Activated CD8-positive, alpha-beta T cell treated with anti-CD3 and anti-CD28 coated beads for 36 hours (primary cell): ENCODE measurements at regions not wholly inside any gene's neighbourhood (a gene's known extent, or its start where the extent isn't known, plus 50 kb on each side); places are given as distances from the start of the nearest gene placed in this dataset.
A peak's percentile ranks its signal among the peaks of the same experiment; 100 is the strongest.

Experiments
- ATAC-seq: fragments of 200-7000 bp; cut with Tn5 transposase; one replicate; pipeline ENCODE4 v1.10.0; 2021; ENCODE audit warnings: mild to moderate bottlenecking, moderate library complexity
- CTCF ChIA-PET: fragments of 350-600 bp; sonication (Branson Sonifier 250); formaldehyde crosslinking; loops from one replicate; lab custom pipeline; 2021; ENCODE audit warnings: antibody characterized with exemption; lab: Charles Lee
- POLR2A ChIA-PET: fragments of 350-600 bp; sonication (Branson Sonifier 250); formaldehyde crosslinking; loops from one replicate; lab custom pipeline; 2021; ENCODE audit warnings: antibody characterized with exemption; lab: Charles Lee
- DNase-seq: peaks from one replicate; pipeline ENCODE4 v3.0.0-alpha.2; 2020
- H3K27ac Mint-ChIP-seq: one replicate; pipeline ENCODE4 v1.8.0; 2021; ENCODE audit warnings: mild to moderate bottlenecking, mixed read lengths
- H3K27me3 Mint-ChIP-seq: one replicate; pipeline ENCODE4 v1.8.0; 2021; ENCODE audit warnings: mixed read lengths
- H3K36me3 Mint-ChIP-seq: one replicate; pipeline ENCODE4 v1.8.0; 2021; ENCODE audit warnings: low read depth, mixed read lengths
- H3K4me1 Mint-ChIP-seq: one replicate; pipeline ENCODE4 v1.8.0; 2021; ENCODE audit warnings: low read depth, mixed read lengths
- H3K4me3 Mint-ChIP-seq: one replicate; pipeline ENCODE4 v1.8.0; 2021; ENCODE audit warnings: mild to moderate bottlenecking, moderate library complexity, mixed read lengths
- H3K9me3 Mint-ChIP-seq: one replicate; pipeline ENCODE4 v1.8.0; 2021; ENCODE audit warnings: mixed read lengths
- intact Hi-C: fragments of 100-400 bp; cut with micrococcal nuclease; formaldehyde crosslinking; loops from one replicate; pipeline ENCODE4 v1.10.0; 2022
- TF ChIP-seq, protein P1 (sequence below): fragments of 200-600 bp; IDR thresholded peaks from one replicate; pipeline ENCODE4 v1.8.0; 2022; ENCODE audit warnings: antibody characterized with exemption, mild to moderate bottlenecking

DNA sequence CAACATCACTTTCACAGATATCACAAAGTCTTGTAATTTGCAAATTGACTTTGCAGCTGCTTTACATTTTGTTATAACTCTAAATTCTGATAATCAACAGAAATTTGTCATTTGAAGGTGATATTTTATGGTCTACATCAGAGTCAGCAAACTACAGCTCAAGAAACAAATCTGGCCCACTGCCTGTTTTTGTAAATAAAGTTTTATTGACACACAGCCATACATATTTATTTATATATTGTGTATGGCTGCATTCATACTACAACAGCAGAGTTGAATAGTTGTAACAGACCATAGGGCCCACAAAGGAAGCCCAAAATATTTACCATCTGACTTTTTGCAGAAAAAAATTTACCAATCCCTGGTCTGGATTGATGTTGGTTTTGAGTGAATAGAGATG, 87.0 kb upstream of the GRIA1 start:
- intact Hi-C loops, result no loop called here
- no peak overlapping the region for H3K27ac Mint-ChIP-seq
- H3K4me1 Mint-ChIP-seq, result no peaks in the 10 kb centered on the region
- H3K4me3 Mint-ChIP-seq, result no peak overlapping the region
- CTCF ChIA-PET, result interaction anchor here (1.0 kb wide), 1 partner anchor 10 kb away, joined by 3 read pairs; no protein-coding TSS in a partner anchor
- POLR2A ChIA-PET, result no interaction called here
- H3K27me3 Mint-ChIP-seq, result no peaks in the 10 kb centered on the region
- TF ChIP-seq, protein P1, sequence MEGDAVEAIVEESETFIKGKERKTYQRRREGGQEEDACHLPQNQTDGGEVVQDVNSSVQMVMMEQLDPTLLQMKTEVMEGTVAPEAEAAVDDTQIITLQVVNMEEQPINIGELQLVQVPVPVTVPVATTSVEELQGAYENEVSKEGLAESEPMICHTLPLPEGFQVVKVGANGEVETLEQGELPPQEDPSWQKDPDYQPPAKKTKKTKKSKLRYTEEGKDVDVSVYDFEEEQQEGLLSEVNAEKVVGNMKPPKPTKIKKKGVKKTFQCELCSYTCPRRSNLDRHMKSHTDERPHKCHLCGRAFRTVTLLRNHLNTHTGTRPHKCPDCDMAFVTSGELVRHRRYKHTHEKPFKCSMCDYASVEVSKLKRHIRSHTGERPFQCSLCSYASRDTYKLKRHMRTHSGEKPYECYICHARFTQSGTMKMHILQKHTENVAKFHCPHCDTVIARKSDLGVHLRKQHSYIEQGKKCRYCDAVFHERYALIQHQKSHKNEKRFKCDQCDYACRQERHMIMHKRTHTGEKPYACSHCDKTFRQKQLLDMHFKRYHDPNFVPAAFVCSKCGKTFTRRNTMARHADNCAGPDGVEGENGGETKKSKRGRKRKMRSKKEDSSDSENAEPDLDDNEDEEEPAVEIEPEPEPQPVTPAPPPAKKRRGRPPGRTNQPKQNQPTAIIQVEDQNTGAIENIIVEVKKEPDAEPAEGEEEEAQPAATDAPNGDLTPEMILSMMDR, result no peak
- no peak for ATAC-seq
- DNase-seq, result no peak
- H3K36me3 Mint-ChIP-seq, result no peaks in the 10 kb centered on the region
- no peaks in the 10 kb centered on the region for H3K9me3 Mint-ChIP-seq

DNA sequence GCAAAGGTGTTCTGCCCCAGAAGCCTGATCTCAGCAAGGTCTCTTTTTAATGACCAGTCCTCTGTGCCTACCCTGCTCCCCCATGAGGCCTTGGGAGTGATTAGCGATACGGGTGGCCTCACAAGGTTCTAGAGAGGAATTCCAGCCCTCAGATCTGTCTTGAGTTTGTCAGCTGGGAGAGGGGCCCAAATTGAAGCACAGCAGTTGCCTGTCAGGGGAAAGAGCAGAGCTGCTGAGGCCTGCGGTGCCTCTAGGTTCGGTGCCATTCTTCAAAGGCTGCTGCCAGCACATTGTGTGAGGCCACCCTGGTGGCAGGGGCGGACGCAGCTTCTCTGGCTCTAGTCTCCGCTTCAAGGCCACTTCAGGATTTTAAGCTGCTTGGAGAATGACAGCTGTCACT, 85.7 kb upstream of the GRIA1 start:
- Mint-ChIP-seq H3K4me1 (no peaks in the 10 kb centered on the region), H3K27me3 (peaks cover 2% of the 10 kb centered on the region), H3K4me3 (no peak overlapping the region), H3K9me3 (no peaks in the 10 kb centered on the region), H3K27ac (no peak overlapping the region), H3K36me3 (no peaks in the 10 kb centered on the region)
- TF ChIP-seq, protein P1, result no peak
- intact Hi-C loops, result no loop called here
- CTCF ChIA-PET, result no interaction called here
- no peak for ATAC-seq
- DNase-seq, result no peak
- POLR2A ChIA-PET, result no interaction called here

DNA sequence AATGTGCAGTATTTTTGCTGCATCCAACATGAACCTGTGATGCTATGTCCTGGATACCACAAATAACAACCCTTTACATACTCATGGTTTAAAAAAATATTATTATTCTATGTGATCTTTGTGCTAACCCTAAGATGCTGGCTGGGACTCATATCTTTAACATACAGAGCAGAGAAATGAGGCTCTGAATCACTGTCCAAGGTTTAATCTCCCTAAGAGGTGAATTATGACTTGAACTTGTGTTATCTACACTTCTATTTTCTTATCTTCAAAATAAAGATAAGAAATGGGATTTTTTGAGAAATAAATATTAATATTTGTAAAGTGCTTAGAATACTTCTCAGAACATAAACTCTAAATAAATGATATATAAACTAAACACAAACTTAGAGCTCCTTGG, 68.8 kb upstream of the GRIA1 start:
- Mint-ChIP-seq H3K27me3 (no peaks in the 10 kb centered on the region), H3K9me3 (no peaks in the 10 kb centered on the region), H3K27ac (no peak overlapping the region), H3K4me3 (no peak overlapping the region), H3K36me3 (no peaks in the 10 kb centered on the region), H3K4me1 (no peaks in the 10 kb centered on the region)
- no peak for ATAC-seq
- ChIA-PET CTCF (no interaction called here), POLR2A (no interaction called here)
- TF ChIP-seq, protein P1, result no peak
- DNase-seq, result no peak
- intact Hi-C loops, result no loop called here

DNA sequence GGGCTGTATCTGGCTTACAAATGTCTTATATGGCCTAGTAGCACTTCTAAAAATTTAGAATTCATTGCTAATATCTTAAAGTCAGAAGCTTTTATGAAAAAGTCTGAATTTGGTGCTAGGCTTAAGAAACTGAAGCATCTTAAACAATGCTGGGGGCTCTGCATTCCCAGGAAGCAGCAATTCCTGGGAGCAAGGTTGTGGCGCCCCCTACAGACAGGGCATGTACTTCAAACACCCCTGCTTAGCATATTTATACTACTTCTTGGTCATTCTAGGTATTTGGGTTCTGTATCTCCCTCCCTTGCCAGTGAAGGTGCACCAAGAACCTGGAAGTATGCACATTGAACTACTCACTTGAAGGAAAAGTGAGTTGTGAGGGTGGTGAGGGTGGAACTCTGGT, 64.6 kb upstream of the GRIA1 start:
- ATAC-seq (no peak), DNase-seq (peak; percentile 9)
- TF ChIP-seq, protein P1, result peak; percentile 24
- no peaks in the 10 kb centered on the region for H3K9me3 Mint-ChIP-seq
- H3K36me3 Mint-ChIP-seq, result no peaks in the 10 kb centered on the region
- no peak overlapping the region for H3K4me3 Mint-ChIP-seq
- intact Hi-C loops, result no loop called here
- POLR2A ChIA-PET, result no interaction called here
- no peak overlapping the region for H3K27ac Mint-ChIP-seq
- no peaks in the 10 kb centered on the region for H3K27me3 Mint-ChIP-seq
- CTCF ChIA-PET, result no interaction called here
- no peaks in the 10 kb centered on the region for H3K4me1 Mint-ChIP-seq

DNA sequence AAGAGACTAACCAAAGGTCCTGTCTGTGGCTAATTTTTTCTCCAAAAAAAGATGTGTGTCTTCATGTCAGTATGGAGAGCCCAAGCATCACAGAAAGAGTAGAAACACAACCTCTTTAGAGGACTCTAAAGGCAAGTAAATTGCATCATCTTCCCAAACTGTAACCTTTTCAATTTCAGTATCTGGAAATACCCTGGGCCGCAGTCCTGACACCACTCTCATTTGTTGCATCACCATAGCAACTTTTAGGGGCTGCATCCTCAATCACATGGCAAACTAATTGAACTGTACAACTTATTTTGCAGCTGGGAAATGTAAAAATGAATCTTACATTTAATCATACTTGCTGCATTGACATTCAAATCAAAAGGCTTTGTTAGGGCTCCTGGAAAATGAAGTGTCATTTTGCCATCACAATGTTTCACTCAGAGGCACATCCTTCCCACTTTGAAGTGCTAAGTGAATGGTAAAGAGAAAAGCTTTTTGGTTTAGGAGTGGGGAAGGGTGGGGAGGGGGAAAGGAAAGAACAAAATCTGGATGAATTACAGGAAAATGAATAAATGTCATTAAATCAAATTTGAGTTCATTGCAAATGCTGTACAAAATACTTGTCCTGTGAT, 60.6 kb upstream of the GRIA1 start:
- DNase-seq, result peak; percentile 8
- H3K4me3 Mint-ChIP-seq, result no peak overlapping the region
- peak; percentile 37 for ATAC-seq
- intact Hi-C loops, result no loop called here
- POLR2A ChIA-PET, result no interaction called here
- H3K27ac Mint-ChIP-seq, result no peak overlapping the region
- no peaks in the 10 kb centered on the region for H3K9me3 Mint-ChIP-seq
- TF ChIP-seq, protein P1, result no peak
- CTCF ChIA-PET, result no interaction called here
- peaks cover 4% of the 10 kb centered on the region for H3K27me3 Mint-ChIP-seq
- H3K36me3 Mint-ChIP-seq, result no peaks in the 10 kb centered on the region
- no peaks in the 10 kb centered on the region for H3K4me1 Mint-ChIP-seq
